ENCODE measurements at regions not wholly inside any gene's neighbourhood (a gene's known extent, or its start where the extent isn't known, plus 50 kb on each side); places are given as distances from the start of the nearest gene placed in this dataset.

DNA sequence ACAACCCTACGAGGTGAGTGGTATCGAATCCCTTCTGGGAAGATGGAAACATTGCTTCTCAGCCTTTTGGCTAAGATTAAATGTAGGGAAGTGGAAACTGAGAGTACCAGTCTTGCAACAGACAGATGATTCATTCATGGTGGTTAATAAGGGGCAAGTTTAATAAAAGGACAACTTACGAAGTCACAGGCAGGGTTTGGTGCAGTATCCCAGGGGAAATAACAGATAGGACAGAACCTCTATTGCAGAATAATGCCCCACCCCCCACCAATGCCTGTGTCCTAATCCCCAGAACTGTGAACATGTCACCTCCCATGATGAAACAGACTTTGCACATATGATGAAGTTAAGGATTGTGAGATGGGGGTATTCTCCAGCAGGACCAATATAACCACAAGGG is 212.5 kb downstream of the TBX5 start:
- TF ChIP-seq, protein P1, sequence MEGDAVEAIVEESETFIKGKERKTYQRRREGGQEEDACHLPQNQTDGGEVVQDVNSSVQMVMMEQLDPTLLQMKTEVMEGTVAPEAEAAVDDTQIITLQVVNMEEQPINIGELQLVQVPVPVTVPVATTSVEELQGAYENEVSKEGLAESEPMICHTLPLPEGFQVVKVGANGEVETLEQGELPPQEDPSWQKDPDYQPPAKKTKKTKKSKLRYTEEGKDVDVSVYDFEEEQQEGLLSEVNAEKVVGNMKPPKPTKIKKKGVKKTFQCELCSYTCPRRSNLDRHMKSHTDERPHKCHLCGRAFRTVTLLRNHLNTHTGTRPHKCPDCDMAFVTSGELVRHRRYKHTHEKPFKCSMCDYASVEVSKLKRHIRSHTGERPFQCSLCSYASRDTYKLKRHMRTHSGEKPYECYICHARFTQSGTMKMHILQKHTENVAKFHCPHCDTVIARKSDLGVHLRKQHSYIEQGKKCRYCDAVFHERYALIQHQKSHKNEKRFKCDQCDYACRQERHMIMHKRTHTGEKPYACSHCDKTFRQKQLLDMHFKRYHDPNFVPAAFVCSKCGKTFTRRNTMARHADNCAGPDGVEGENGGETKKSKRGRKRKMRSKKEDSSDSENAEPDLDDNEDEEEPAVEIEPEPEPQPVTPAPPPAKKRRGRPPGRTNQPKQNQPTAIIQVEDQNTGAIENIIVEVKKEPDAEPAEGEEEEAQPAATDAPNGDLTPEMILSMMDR (IDR thresholded peaks at IDR 0.05) = no peak
- no peak for TF ChIP-seq POLR2A (IDR thresholded peaks at IDR 0.05)
- no peak for TF ChIP-seq EP300 (IDR thresholded peaks at IDR 0.05; ENCODE audit: low read depth)

Data from transverse colon (tissue), 3 donors.